ENCODE measurements at regions not wholly inside any gene's neighbourhood (a gene's known extent, or its start where the extent isn't known, plus 50 kb on each side); places are given as distances from the start of the nearest gene placed in this dataset.

DNA sequence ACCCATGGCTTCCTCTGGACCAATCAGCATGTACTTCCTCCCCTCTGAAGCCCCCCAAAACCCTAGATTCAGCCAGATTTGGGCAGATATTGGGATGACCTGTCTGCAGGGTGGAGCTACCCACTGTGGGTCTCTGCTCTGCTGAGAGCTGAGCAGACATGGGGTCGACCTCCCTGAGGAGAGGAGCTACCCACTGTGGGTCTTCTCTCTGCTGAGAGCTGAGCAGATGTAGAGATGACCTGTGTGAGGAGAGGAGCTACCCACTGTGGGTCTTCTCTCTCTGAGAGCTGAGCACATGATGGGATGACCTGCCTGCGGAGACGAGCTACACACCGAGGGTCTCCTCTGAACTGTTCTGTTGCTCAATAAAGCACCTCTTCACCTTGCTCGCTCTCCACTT lies 89.6 kb downstream of the CAVIN4 start (continued):
- no peak for TF ChIP-seq SP1 (IDR thresholded peaks at IDR 0.05; ENCODE audit: low read depth, low read length)

GRCh38 chr9:100668024-100668423 lies 90.1 kb downstream of the CAVIN4 start:
- in situ Hi-C loops (cut with MboI) (no loop called here), intact Hi-C loops (cut with micrococcal nuclease; ENCODE audit: unreplicated experiment) (no loop called here)
- no peak overlapping the region for H3K4me2 ChIP-seq (ENCODE audit: control insufficient read depth, insufficient read depth)
- H3K79me2 ChIP-seq (ENCODE audit: control insufficient read depth, insufficient read depth, low read length), result no peaks in the 10 kb centered on the region
- ChIA-PET CTCF (no interaction called here), SMC1A (ENCODE audit: uncharacterized antibody, unreplicated experiment) (no interaction called here), RAD21 (ENCODE audit: unreplicated experiment) (no interaction called here), POLR2A (no interaction called here)
- H4K20me1 ChIP-seq (ENCODE audit: control insufficient read depth, insufficient read depth), result no peaks in the 10 kb centered on the region
- no peak overlapping the region for H2AFZ ChIP-seq (ENCODE audit: control insufficient read depth, low read depth, low read length)
- no peak for DNase-seq (ENCODE audit: low read depth, low spot score)
- H3K9ac ChIP-seq (ENCODE audit: control insufficient read depth, insufficient read depth, low read length), result no peak overlapping the region
- no peaks in the 10 kb centered on the region for H3K9me3 ChIP-seq (replicated peaks; ENCODE audit: control insufficient read depth, insufficient read depth, low read length)
- no peaks in the 10 kb centered on the region for H3K27me3 ChIP-seq (replicated peaks in 1 of 2; ENCODE audit: control insufficient read depth in 2 of 2, insufficient read depth in 2 of 2, low read length in 1 of 2)
- FAIRE-seq, result no peak
- WGBS (ENCODE audit: insufficient coverage, insufficient replicate concordance, low lambda C conversion rate, missing lambda C conversion rate), result 25% methylated on average over 6 of the region's 6 CpGs
- no peak for TF ChIP-seq PAX8 (IDR thresholded peaks at IDR 0.05)
- TF ChIP-seq BHLHE40 (IDR thresholded peaks at IDR 0.05; ENCODE audit: borderline replicate concordance in 1 of 2, low read depth in 2 of 2, low read length in 1 of 2), result no peak
- TF ChIP-seq RFX5 (IDR thresholded peaks at IDR 0.05; ENCODE audit: low read depth, low read length), result no peak
- TF ChIP-seq, protein P1, sequence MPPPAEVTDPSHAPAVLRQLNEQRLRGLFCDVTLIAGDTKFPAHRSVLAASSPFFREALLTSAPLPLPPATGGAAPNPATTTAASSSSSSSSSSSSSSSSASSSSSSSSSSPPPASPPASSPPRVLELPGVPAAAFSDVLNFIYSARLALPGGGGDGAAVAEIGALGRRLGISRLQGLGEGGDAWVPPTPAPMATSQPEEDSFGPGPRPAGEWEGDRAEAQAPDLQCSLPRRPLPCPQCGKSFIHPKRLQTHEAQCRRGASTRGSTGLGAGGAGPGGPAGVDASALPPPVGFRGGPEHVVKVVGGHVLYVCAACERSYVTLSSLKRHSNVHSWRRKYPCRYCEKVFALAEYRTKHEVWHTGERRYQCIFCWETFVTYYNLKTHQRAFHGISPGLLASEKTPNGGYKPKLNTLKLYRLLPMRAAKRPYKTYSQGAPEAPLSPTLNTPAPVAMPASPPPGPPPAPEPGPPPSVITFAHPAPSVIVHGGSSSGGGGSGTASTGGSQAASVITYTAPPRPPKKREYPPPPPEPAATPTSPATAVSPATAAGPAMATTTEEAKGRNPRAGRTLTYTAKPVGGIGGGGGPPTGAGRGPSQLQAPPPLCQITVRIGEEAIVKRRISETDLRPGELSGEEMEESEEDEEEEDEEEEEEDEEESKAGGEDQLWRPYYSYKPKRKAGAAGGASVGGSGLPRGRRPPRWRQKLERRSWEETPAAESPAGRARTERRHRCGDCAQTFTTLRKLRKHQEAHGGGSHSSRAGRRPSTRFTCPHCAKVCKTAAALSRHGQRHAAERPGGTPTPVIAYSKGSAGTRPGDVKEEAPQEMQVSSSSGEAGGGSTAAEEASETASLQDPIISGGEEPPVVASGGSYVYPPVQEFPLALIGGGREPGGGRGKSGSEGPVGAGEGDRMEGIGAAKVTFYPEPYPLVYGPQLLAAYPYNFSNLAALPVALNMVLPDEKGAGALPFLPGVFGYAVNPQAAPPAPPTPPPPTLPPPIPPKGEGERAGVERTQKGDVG (CRISPR knock-in tag; IDR thresholded peaks at IDR 0.05), result no peak
- TF ChIP-seq TCF3 (IDR thresholded peaks at IDR 0.05; ENCODE audit: borderline replicate concordance, insufficient read depth, low read depth, low read length), result no peak
- TF ChIP-seq IKZF2 (IDR thresholded peaks at IDR 0.05), result no peak
- no peak for TF ChIP-seq ZNF217 (IDR thresholded peaks at IDR 0.05)
- TF ChIP-seq EGR1 (IDR thresholded peaks at IDR 0.05; ENCODE audit: borderline replicate concordance in 1 of 2, low read depth in 2 of 2, low read length in 2 of 2), result no peak
- TF ChIP-seq ZNF622 (IDR thresholded peaks at IDR 0.05), result no peak
- no peak for TF ChIP-seq CREB1 (IDR thresholded peaks at IDR 0.05; ENCODE audit: low read depth)
- TF ChIP-seq IRF5 (IDR thresholded peaks at IDR 0.05; ENCODE audit: borderline replicate concordance), result no peak
- TF ChIP-seq CREM (IDR thresholded peaks at IDR 0.05; ENCODE audit: low read depth), result no peak
- no peak for TF ChIP-seq E2F8 (IDR thresholded peaks at IDR 0.05; ENCODE audit: low read depth, partially characterized antibody)
- no peak for TF ChIP-seq RAD51 (IDR thresholded peaks at IDR 0.05)
- no peak for TF ChIP-seq POU2F2 (IDR thresholded peaks at IDR 0.05; ENCODE audit: borderline replicate concordance, low read depth, low read length)
- no peak for TF ChIP-seq RAD21 (IDR thresholded peaks at IDR 0.05; ENCODE audit: insufficient read depth, low read depth, low read length)
- TF ChIP-seq YY1 (IDR thresholded peaks at IDR 0.05; ENCODE audit: low read depth, low read length), result no peak
- TF ChIP-seq EZH2 (IDR thresholded peaks at IDR 0.05; ENCODE audit: borderline replicate concordance, control insufficient read depth, low read depth, low read length), result no peak
- ATAC-seq, result no peak
- H3K27ac ChIP-seq (ENCODE audit: control insufficient read depth, insufficient read depth), result no peak overlapping the region
- H3K4me3 ChIP-seq, result no peak overlapping the region
- no peaks in the 10 kb centered on the region for H3K36me3 ChIP-seq (ENCODE audit: control insufficient read depth in 2 of 2, insufficient read depth in 2 of 2, low read length in 1 of 2)
- BruUV-seq (replicated peaks), result no TSS peak
- no peaks in the 10 kb centered on the region for H3K4me1 ChIP-seq (ENCODE audit: control insufficient read depth, insufficient read depth, low read length)
